GM23338 (cell line): ENCODE measurements at regions not wholly inside any gene's neighbourhood (a gene's known extent, or its start where the extent isn't known, plus 50 kb on each side); places are given as distances from the start of the nearest gene placed in this dataset.
A peak's percentile ranks its signal among the peaks of the same experiment; 100 is the strongest.

ENCODE experiments used
- ATAC-seq: fragments of 200-7000 bp; cut with Tn5 transposase; 3 replicates; pipeline ENCODE4 v1.9.1; 2020
- DNase-seq: peaks from one replicate; pipeline ENCODE4 v3.0.0-alpha.2; 2015; ENCODE audit warnings: low spot score
- H2AFZ ChIP-seq: fragments of 200-600 bp; sonication (generic); 2 replicates; pipeline ENCODE4 v1.8.0; 2016; ENCODE audit warnings: antibody characterized with exemption, mild to moderate bottlenecking, moderate library complexity
- H3F3A ChIP-seq: fragments of 200-600 bp; sonication (generic); replicated peaks from 2 replicates; pipeline ENCODE4 v1.8.0; 2017; ENCODE audit warnings: antibody characterized with exemption, mixed run types, low read depth
- H3K27ac ChIP-seq: fragments of 200-600 bp; sonication (generic); 2 replicates; pipeline ENCODE4 v1.6.1; 2016; ENCODE audit warnings: low read depth
- H3K27me3 ChIP-seq: fragments of 200-600 bp; sonication (generic); 2 replicates; pipeline ENCODE4 v1.8.0; 2016; ENCODE audit warnings: mild to moderate bottlenecking, mixed run types, moderate library complexity; ENCODE audit not compliant: insufficient read depth
- H3K36me3 ChIP-seq: fragments of 200-600 bp; sonication (generic); 2 replicates; pipeline ENCODE4 v1.8.0; 2016; ENCODE audit warnings: mild to moderate bottlenecking; ENCODE audit not compliant: insufficient read depth
- H3K4me1 ChIP-seq: fragments of 200-600 bp; sonication (generic); 2 replicates; pipeline ENCODE4 v1.8.0; 2016; ENCODE audit warnings: mild to moderate bottlenecking, moderate library complexity; ENCODE audit not compliant: insufficient read depth
- H3K4me2 ChIP-seq: fragments of 200-600 bp; sonication (generic); 2 replicates; pipeline ENCODE4 v1.7.1; 2017; ENCODE audit warnings: mixed run types
- H3K4me3 ChIP-seq: fragments of 200-600 bp; sonication (generic); 2 replicates; pipeline ENCODE4 v1.6.1; 2016; ENCODE audit warnings: mixed run types
- H3K79me2 ChIP-seq: fragments of 200-600 bp; sonication (generic); replicated peaks from 2 replicates; pipeline ENCODE4 v1.8.0; 2017; ENCODE audit warnings: mild to moderate bottlenecking; ENCODE audit not compliant: insufficient read depth
- H3K9me2 ChIP-seq: fragments of 200-600 bp; sonication (generic); 2 replicates; pipeline ENCODE4 v1.8.0; 2017; ENCODE audit not compliant: insufficient read depth
- H4K20me1 ChIP-seq: fragments of 200-600 bp; sonication (generic); replicated peaks from 2 replicates; pipeline ENCODE4 v1.8.0; 2017; ENCODE audit warnings: mild to moderate bottlenecking; ENCODE audit not compliant: insufficient read depth
- H3K27ac Mint-ChIP-seq: 2 replicates; pipeline ENCODE4 v1.8.0; 2020; ENCODE audit warnings: inconsistent platforms, mild to moderate bottlenecking, moderate library complexity, mixed read lengths
- H3K27me3 Mint-ChIP-seq: 3 replicates; pipeline ENCODE4 v1.8.0; 2022; ENCODE audit warnings: low read depth, mild to moderate bottlenecking, moderate library complexity, mixed read lengths, inconsistent platforms; ENCODE audit not compliant: insufficient read depth, poor library complexity
- H3K36me3 Mint-ChIP-seq: 3 replicates; pipeline ENCODE4 v1.8.0; 2021; ENCODE audit warnings: low read depth, mild to moderate bottlenecking, inconsistent platforms, moderate library complexity, mixed read lengths
- H3K4me1 Mint-ChIP-seq: 3 replicates; pipeline ENCODE4 v1.8.0; 2020; ENCODE audit warnings: mild to moderate bottlenecking, inconsistent platforms, mixed read lengths
- H3K4me3 Mint-ChIP-seq: 3 replicates; pipeline ENCODE4 v1.8.0; 2021; ENCODE audit warnings: moderate library complexity, mild to moderate bottlenecking, inconsistent platforms, mixed read lengths
- H3K9me3 Mint-ChIP-seq: 3 replicates; pipeline ENCODE4 v1.8.0; 2020; ENCODE audit warnings: moderate library complexity, mild to moderate bottlenecking, inconsistent platforms, mixed read lengths
- CREB1 ChIP-seq: fragments of 250-450 bp; sonication (Bioruptor Pico); IDR thresholded peaks from 2 replicates; pipeline ENCODE4 v1.5.0; 2020; ENCODE audit warnings: low read depth, mild to moderate bottlenecking, moderate library complexity
- EZH2phosphoT487 ChIP-seq: fragments of 200-600 bp; sonication (generic); IDR thresholded peaks from one replicate; pipeline ENCODE4 v1.8.1; 2018; ENCODE audit warnings: antibody characterized with exemption; ENCODE audit not compliant: unreplicated experiment
- JUNB ChIP-seq: IDR thresholded peaks from one replicate; pipeline ENCODE4 v1.6.1; 2016; ENCODE audit warnings: antibody characterized with exemption; ENCODE audit not compliant: unreplicated experiment
- NANOG ChIP-seq: IDR thresholded peaks from 2 replicates; pipeline ENCODE4 v1.6.1; 2016; ENCODE audit warnings: antibody characterized with exemption, borderline replicate concordance
- POLR2AphosphoS5 ChIP-seq: IDR thresholded peaks from 2 replicates; pipeline ENCODE4 v1.6.1; 2016; ENCODE audit warnings: antibody characterized with exemption, low read depth
- REST ChIP-seq: IDR thresholded peaks from one replicate; pipeline ENCODE4 v1.6.1; 2018; ENCODE audit warnings: antibody characterized with exemption; ENCODE audit not compliant: unreplicated experiment
- STAT1 ChIP-seq: IDR thresholded peaks from one replicate; pipeline ENCODE4 v1.6.1; 2016; ENCODE audit warnings: antibody characterized with exemption; ENCODE audit not compliant: unreplicated experiment
- ZNF114 ChIP-seq: fragments of 250-450 bp; sonication (Bioruptor Pico); IDR thresholded peaks from 2 replicates; pipeline ENCODE4 v1.5.0; 2020; ENCODE audit warnings: mild to moderate bottlenecking, moderate library complexity
- ZNF331 ChIP-seq: fragments of 250-450 bp; sonication (Bioruptor Pico); IDR thresholded peaks from 2 replicates; pipeline ENCODE4 v1.5.0; 2020; ENCODE audit warnings: low read depth, mild to moderate bottlenecking, moderate library complexity
- ZNF462 ChIP-seq: fragments of 250-450 bp; sonication (Bioruptor Pico); IDR thresholded peaks from 2 replicates; pipeline ENCODE4 v1.5.0; 2020; ENCODE audit warnings: mild to moderate bottlenecking, moderate library complexity
- TF ChIP-seq, protein P1 (sequence below), 2 experiments: fragments of 200-600 bp in 1 of 2; sonication (generic) in 1 of 2; conservative IDR thresholded peaks; 2 replicates each; pipeline versions ENCODE4 v1.5.1 to v1.6.1; 2016 to 2017; ENCODE audit warnings: antibody characterized with exemption in 2 of 2, low read depth in 2 of 2, mild to moderate bottlenecking in 2 of 2, moderate library complexity in 1 of 2

GRCh38 chr15:59797756-59798604 lies 108.9 kb upstream of the BNIP2 start:
- H3K27ac ChIP-seq, result no peak overlapping the region
- H3F3A ChIP-seq, result no peaks in the 10 kb centered on the region
- peaks cover under 1% of the 10 kb centered on the region; the same call in 1 of the 3 replicates for H3K9me3 Mint-ChIP-seq
- H3K4me3 ChIP-seq, result no peak overlapping the region
- H2AFZ ChIP-seq, result peak overlapping the region; percentile 44; the same call in 1 of the 2 replicates
- no peaks in the 10 kb centered on the region for H3K4me1 ChIP-seq
- H3K27ac Mint-ChIP-seq, result no peak overlapping the region
- H3K27me3 Mint-ChIP-seq, result no peaks in the 10 kb centered on the region
- H3K79me2 ChIP-seq, result no peaks in the 10 kb centered on the region
- no peak overlapping the region for H3K4me2 ChIP-seq
- H3K36me3 Mint-ChIP-seq, result no peaks in the 10 kb centered on the region
- peaks cover 4% of the 10 kb centered on the region; the same call in 2 of the 3 replicates for H3K4me1 Mint-ChIP-seq
- no peak for DNase-seq
- no peaks in the 10 kb centered on the region for H3K27me3 ChIP-seq
- H3K4me3 Mint-ChIP-seq, result no peak overlapping the region
- ATAC-seq, result no peak
- no peaks in the 10 kb centered on the region for H3K36me3 ChIP-seq
- TF ChIP-seq ZNF331 (CRISPR knock-in tag), result no peak
- TF ChIP-seq EZH2phosphoT487, result no peak
- TF ChIP-seq ZNF114, result no peak
- no peak for TF ChIP-seq POLR2AphosphoS5
- TF ChIP-seq, protein P1, sequence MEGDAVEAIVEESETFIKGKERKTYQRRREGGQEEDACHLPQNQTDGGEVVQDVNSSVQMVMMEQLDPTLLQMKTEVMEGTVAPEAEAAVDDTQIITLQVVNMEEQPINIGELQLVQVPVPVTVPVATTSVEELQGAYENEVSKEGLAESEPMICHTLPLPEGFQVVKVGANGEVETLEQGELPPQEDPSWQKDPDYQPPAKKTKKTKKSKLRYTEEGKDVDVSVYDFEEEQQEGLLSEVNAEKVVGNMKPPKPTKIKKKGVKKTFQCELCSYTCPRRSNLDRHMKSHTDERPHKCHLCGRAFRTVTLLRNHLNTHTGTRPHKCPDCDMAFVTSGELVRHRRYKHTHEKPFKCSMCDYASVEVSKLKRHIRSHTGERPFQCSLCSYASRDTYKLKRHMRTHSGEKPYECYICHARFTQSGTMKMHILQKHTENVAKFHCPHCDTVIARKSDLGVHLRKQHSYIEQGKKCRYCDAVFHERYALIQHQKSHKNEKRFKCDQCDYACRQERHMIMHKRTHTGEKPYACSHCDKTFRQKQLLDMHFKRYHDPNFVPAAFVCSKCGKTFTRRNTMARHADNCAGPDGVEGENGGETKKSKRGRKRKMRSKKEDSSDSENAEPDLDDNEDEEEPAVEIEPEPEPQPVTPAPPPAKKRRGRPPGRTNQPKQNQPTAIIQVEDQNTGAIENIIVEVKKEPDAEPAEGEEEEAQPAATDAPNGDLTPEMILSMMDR (conservative IDR thresholded peaks at IDR 0.05; ENCODE audit: low read depth in 2 of 2), result no peak
- no peak for TF ChIP-seq REST
- TF ChIP-seq ZNF462 (CRISPR knock-in tag), result no peak
- TF ChIP-seq JUNB, result no peak
- TF ChIP-seq STAT1, result no peak
- no peak for TF ChIP-seq CREB1 (CRISPR knock-in tag)
- TF ChIP-seq NANOG, result no peak
- no peaks in the 10 kb centered on the region for H4K20me1 ChIP-seq
- no peaks in the 10 kb centered on the region for H3K9me2 ChIP-seq
